ENCODE measurements at regions not wholly inside any gene's neighbourhood (a gene's known extent, or its start where the extent isn't known, plus 50 kb on each side); places are given as distances from the start of the nearest gene placed in this dataset.
A peak's percentile ranks its signal among the peaks of the same experiment; 100 is the strongest.

- peak; percentile 43; the same call in 1 of the 3 replicates for ATAC-seq
- TF ChIP-seq CREB5 (CRISPR knock-in tag; IDR thresholded peaks at IDR 0.05; ENCODE audit: low read depth) (no peak), ZFP30 (CRISPR knock-in tag; IDR thresholded peaks at IDR 0.05) (no peak), PPARA (CRISPR knock-in tag; IDR thresholded peaks at IDR 0.05; ENCODE audit: borderline replicate concordance) (no peak), TSHZ2 (CRISPR knock-in tag; IDR thresholded peaks at IDR 0.05) (no peak), ZNF70 (CRISPR knock-in tag; IDR thresholded peaks at IDR 0.05) (no peak), ZNF8 (CRISPR knock-in tag; IDR thresholded peaks at IDR 0.05) (no peak), ISL1 (CRISPR knock-in tag; IDR thresholded peaks at IDR 0.05) (no peak), TCF4 (CRISPR knock-in tag; IDR thresholded peaks at IDR 0.05; ENCODE audit: borderline replicate concordance) (no peak), POU6F1 (CRISPR knock-in tag; IDR thresholded peaks at IDR 0.05; ENCODE audit: borderline replicate concordance, low read depth) (no peak), OSR1 (CRISPR knock-in tag; IDR thresholded peaks at IDR 0.05) (no peak), RARB (CRISPR knock-in tag; IDR thresholded peaks at IDR 0.05) (no peak), TOX (CRISPR knock-in tag; IDR thresholded peaks at IDR 0.05; ENCODE audit: borderline replicate concordance) (no peak), ZNF565 (CRISPR knock-in tag; conservative IDR thresholded peaks at IDR 0.05; ENCODE audit: low read depth) (no peak)
These were observed 235.7 kb upstream of the HAND2 start for GRCh38 chr4:173765751-173766150.

GRCh38 chr4:173763389-173763788, 233.4 kb upstream of the HAND2 start:
- no peak for TF ChIP-seq PPARA (CRISPR knock-in tag; IDR thresholded peaks at IDR 0.05; ENCODE audit: borderline replicate concordance)
- no peak for TF ChIP-seq SNAI2 (CRISPR knock-in tag; IDR thresholded peaks at IDR 0.05)
- no peak for TF ChIP-seq TSHZ2 (CRISPR knock-in tag; IDR thresholded peaks at IDR 0.05)
- no peak for TF ChIP-seq ZNF565 (CRISPR knock-in tag; conservative IDR thresholded peaks at IDR 0.05; ENCODE audit: low read depth)
- TF ChIP-seq ZNF70 (CRISPR knock-in tag; IDR thresholded peaks at IDR 0.05) = no peak
- no peak for ATAC-seq

- ATAC-seq = no peak
- no peak for TF ChIP-seq OSR1 (CRISPR knock-in tag; IDR thresholded peaks at IDR 0.05)
- TF ChIP-seq ZFP3 (CRISPR knock-in tag; IDR thresholded peaks at IDR 0.05) = no peak
- no peak for TF ChIP-seq CREB5 (CRISPR knock-in tag; IDR thresholded peaks at IDR 0.05; ENCODE audit: low read depth)
- no peak for TF ChIP-seq CSDC2 (CRISPR knock-in tag; IDR thresholded peaks at IDR 0.05)
- TF ChIP-seq TOX (CRISPR knock-in tag; IDR thresholded peaks at IDR 0.05; ENCODE audit: borderline replicate concordance) = no peak
- no peak for TF ChIP-seq PPARA (CRISPR knock-in tag; IDR thresholded peaks at IDR 0.05; ENCODE audit: borderline replicate concordance)
- no peak for TF ChIP-seq TSHZ2 (CRISPR knock-in tag; IDR thresholded peaks at IDR 0.05)
- no peak for TF ChIP-seq BACH2 (CRISPR knock-in tag; IDR thresholded peaks at IDR 0.05; ENCODE audit: borderline replicate concordance)
- no peak for TF ChIP-seq POU6F1 (CRISPR knock-in tag; IDR thresholded peaks at IDR 0.05; ENCODE audit: borderline replicate concordance, low read depth)
- no peak for TF ChIP-seq ZFP30 (CRISPR knock-in tag; IDR thresholded peaks at IDR 0.05)
- no peak for TF ChIP-seq ISL1 (CRISPR knock-in tag; IDR thresholded peaks at IDR 0.05)
- no peak for TF ChIP-seq CSRNP3 (CRISPR knock-in tag; IDR thresholded peaks at IDR 0.05)
- TF ChIP-seq ZC3H10 (CRISPR knock-in tag; IDR thresholded peaks at IDR 0.05) = no peak
- no peak for TF ChIP-seq TCF4 (CRISPR knock-in tag; IDR thresholded peaks at IDR 0.05; ENCODE audit: borderline replicate concordance)
- no peak for TF ChIP-seq ZNF70 (CRISPR knock-in tag; IDR thresholded peaks at IDR 0.05)
- TF ChIP-seq ZNF565 (CRISPR knock-in tag; conservative IDR thresholded peaks at IDR 0.05; ENCODE audit: low read depth) = no peak
These were observed 231.9 kb upstream of the HAND2 start for GRCh38 chr4:173761938-173762337.

Measured in SK-N-SH treated with all-trans-retinoic acid at 6 μM for 48 hours (cell line).